ENCODE measurements at regions not wholly inside any gene's neighbourhood (a gene's known extent, or its start where the extent isn't known, plus 50 kb on each side); places are given as distances from the start of the nearest gene placed in this dataset.

DNA sequence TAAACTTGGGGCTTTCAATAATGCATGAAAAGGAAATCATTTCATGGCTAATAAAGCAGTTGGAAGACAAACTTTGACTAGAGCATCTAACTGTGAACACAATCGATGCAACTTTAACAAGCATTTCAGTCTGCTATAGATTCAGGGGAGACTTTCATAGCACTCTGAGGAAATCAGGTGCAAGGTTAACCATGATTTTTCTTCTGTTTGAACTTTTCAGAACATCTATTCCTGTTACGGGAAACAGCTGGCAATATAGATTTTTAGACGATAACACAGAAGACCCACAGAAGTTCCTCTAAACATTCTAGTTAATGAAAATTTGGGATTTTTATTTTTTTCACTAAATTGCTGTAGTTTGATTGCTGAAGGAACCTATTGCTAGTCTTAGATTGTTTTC lies 177.3 kb downstream of the TRIM33 start:
- Histone ChIP-seq H3K9me3 (no peaks in the 10 kb centered on the region), H3K4me1 (no peaks in the 10 kb centered on the region), H3K4me3 (no peak overlapping the region), H3K36me3 (no peaks in the 10 kb centered on the region), H3K27me3 (no peaks in the 10 kb centered on the region), H3K27ac (no peak overlapping the region)
- TF ChIP-seq CTCF (IDR thresholded peaks at IDR 0.05): no peak
- TF ChIP-seq POLR2A (IDR thresholded peaks at IDR 0.05): no peak
- no peak for DNase-seq (ENCODE audit: extremely low spot score in 2 of 2)
- intact Hi-C loops (cut with DNase I): no loop called here

- no peak for DNase-seq (ENCODE audit: extremely low spot score in 2 of 2)
- Histone ChIP-seq H3K4me3 (no peak overlapping the region), H3K27me3 (no peaks in the 10 kb centered on the region), H3K9me3 (no peaks in the 10 kb centered on the region), H3K36me3 (no peaks in the 10 kb centered on the region), H3K27ac (no peak overlapping the region), H3K4me1 (no peaks in the 10 kb centered on the region)
- intact Hi-C loops (cut with DNase I): no loop called here
- TF ChIP-seq POLR2AphosphoS5 (IDR thresholded peaks at IDR 0.05; ENCODE audit: insufficient read depth in 1 of 2, low read depth in 1 of 2) (no peak), POLR2A (IDR thresholded peaks at IDR 0.05) (no peak)
These were observed 178.3 kb upstream of the SYT6 start for GRCh38 chr1:114331936-114332335.

- Histone ChIP-seq H3K36me3 (no peaks in the 10 kb centered on the region), H3K27me3 (no peaks in the 10 kb centered on the region), H3K9me3 (no peaks in the 10 kb centered on the region), H3K4me1 (no peaks in the 10 kb centered on the region), H3K27ac (no peak overlapping the region), H3K4me3 (no peak overlapping the region)
- TF ChIP-seq POLR2AphosphoS5 (IDR thresholded peaks at IDR 0.05; ENCODE audit: insufficient read depth in 1 of 2, low read depth in 1 of 2) (no peak), POLR2A (IDR thresholded peaks at IDR 0.05) (no peak), CTCF (IDR thresholded peaks at IDR 0.05) (no peak)
- intact Hi-C loops (cut with DNase I): no loop called here
- peak in 1 of 2 donors; percentile 64 for DNase-seq (ENCODE audit: extremely low spot score in 2 of 2)
These were observed 176.8 kb upstream of the SYT6 start for GRCh38 chr1:114330451-114330983.

- H3K27ac ChIP-seq: no peak overlapping the region
- intact Hi-C loops (cut with DNase I): no loop called here
- H3K36me3 ChIP-seq: no peaks in the 10 kb centered on the region
- no peak overlapping the region for H3K4me3 ChIP-seq
- no peaks in the 10 kb centered on the region for H3K27me3 ChIP-seq
- no peak for DNase-seq (ENCODE audit: extremely low spot score in 2 of 2)
- H3K4me1 ChIP-seq: no peaks in the 10 kb centered on the region
- TF ChIP-seq POLR2AphosphoS5 (IDR thresholded peaks at IDR 0.05; ENCODE audit: insufficient read depth in 1 of 2, low read depth in 1 of 2): no peak
- no peak for TF ChIP-seq POLR2A (IDR thresholded peaks at IDR 0.05)
- no peak for TF ChIP-seq CTCF (IDR thresholded peaks at IDR 0.05)
- no peaks in the 10 kb centered on the region for H3K9me3 ChIP-seq
These were observed 174.8 kb upstream of the SYT6 start for GRCh38 chr1:114328361-114328904.

GRCh38 chr1:114324662-114324965 lies 170.9 kb upstream of the SYT6 start:
- Histone ChIP-seq H3K27me3 (no peaks in the 10 kb centered on the region), H3K4me1 (no peaks in the 10 kb centered on the region), H3K4me3 (no peak overlapping the region), H3K27ac (no peak overlapping the region), H3K36me3 (no peaks in the 10 kb centered on the region), H3K9me3 (no peaks in the 10 kb centered on the region)
- no peak for TF ChIP-seq POLR2AphosphoS5 (IDR thresholded peaks at IDR 0.05; ENCODE audit: insufficient read depth in 1 of 2, low read depth in 1 of 2)
- TF ChIP-seq POLR2A (IDR thresholded peaks at IDR 0.05): no peak
- no peak for TF ChIP-seq CTCF (IDR thresholded peaks at IDR 0.05)
- no peak for DNase-seq (ENCODE audit: extremely low spot score in 2 of 2)
- intact Hi-C loops (cut with DNase I): no loop called here
